Tibial nerve (tissue), 3 donors: ENCODE measurements at regions not wholly inside any gene's neighbourhood (a gene's known extent, or its start where the extent isn't known, plus 50 kb on each side); places are given as distances from the start of the nearest gene placed in this dataset.

Experiments used
- POLR2A ChIP-seq, 2 donors: fragments of 450-650 bp; IDR thresholded peaks; one replicate each; pipeline ENCODE4 v1.6.1; 2017; ENCODE audit warnings: antibody characterized with exemption in 2 of 2, mild to moderate bottlenecking in 2 of 2, moderate library complexity in 2 of 2
- TF ChIP-seq, protein P1 (sequence below), 5 experiments: fragments of 200-600 bp in 3 of 5; fragments of 450-650 bp in 2 of 5; sonication (generic) in 3 of 5; IDR thresholded peaks; one replicate each; pipeline ENCODE4 v1.5.1; 2016 to 2019; ENCODE audit warnings: antibody characterized with exemption in 5 of 5, mild to moderate bottlenecking in 3 of 5, moderate library complexity in 2 of 5

DNA sequence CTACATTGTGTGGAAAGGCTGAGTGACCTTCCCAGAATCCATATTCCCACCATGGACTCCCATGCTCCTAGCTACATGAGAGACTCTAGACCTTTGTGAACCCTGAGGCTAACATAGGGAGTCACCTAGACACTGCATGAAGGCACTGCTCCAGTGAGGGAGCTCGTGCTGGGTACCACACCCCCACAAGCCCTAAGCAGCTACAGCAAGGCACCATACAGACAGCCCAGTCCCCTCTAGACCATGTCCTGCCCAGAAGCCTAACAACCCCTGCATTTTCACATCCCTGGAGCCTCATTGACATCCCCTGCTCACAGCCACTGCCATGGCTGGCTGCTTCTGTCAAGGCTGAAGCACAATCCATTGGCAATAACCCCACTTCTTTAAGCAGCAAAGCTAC, 176.5 kb upstream of the CTNND2 start:
- no peak for TF ChIP-seq POLR2A (IDR thresholded peaks at IDR 0.05)
- TF ChIP-seq, protein P1, sequence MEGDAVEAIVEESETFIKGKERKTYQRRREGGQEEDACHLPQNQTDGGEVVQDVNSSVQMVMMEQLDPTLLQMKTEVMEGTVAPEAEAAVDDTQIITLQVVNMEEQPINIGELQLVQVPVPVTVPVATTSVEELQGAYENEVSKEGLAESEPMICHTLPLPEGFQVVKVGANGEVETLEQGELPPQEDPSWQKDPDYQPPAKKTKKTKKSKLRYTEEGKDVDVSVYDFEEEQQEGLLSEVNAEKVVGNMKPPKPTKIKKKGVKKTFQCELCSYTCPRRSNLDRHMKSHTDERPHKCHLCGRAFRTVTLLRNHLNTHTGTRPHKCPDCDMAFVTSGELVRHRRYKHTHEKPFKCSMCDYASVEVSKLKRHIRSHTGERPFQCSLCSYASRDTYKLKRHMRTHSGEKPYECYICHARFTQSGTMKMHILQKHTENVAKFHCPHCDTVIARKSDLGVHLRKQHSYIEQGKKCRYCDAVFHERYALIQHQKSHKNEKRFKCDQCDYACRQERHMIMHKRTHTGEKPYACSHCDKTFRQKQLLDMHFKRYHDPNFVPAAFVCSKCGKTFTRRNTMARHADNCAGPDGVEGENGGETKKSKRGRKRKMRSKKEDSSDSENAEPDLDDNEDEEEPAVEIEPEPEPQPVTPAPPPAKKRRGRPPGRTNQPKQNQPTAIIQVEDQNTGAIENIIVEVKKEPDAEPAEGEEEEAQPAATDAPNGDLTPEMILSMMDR (IDR thresholded peaks at IDR 0.05), result no peak
